Ureter (tissue), 1 donor: ENCODE measurements at regions not wholly inside any gene's neighbourhood (a gene's known extent, or its start where the extent isn't known, plus 50 kb on each side); places are given as distances from the start of the nearest gene placed in this dataset.
A peak's percentile ranks its signal among the peaks of the same experiment; 100 is the strongest.

Experiments used
- DNase-seq: peaks from one replicate; pipeline ENCODE4 v3.0.0-alpha.2; 2020; ENCODE audit warnings: low spot score
- donor health status: DM: yes; HTN: yes; CAD: no.

DNA sequence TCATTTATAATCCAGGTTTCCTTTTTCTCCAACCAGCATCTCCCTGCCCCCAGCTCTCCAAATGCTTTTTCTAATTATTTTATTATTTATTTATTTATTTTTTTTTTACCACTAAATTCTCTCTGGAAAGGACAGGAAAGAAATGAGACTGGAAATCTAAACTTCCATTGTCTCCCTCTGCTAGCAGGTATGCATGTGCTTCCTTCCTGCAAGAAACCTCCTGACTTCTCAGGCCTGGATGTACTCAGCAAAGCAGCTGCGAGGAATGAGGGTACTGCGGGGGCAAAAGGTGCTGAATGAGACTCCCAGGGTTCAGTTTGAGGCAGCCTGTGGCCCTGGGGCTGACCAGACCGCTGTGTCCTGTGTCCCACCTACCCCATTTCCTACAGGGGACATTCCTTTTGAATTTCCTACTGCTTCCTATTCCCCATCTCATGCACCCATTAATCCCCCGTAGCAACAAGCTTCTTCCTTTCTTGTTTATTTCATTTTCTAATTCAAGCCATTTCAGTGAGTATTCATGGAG is 324.6 kb upstream of the IGFBP3 start:
- no peak for DNase-seq

DNA sequence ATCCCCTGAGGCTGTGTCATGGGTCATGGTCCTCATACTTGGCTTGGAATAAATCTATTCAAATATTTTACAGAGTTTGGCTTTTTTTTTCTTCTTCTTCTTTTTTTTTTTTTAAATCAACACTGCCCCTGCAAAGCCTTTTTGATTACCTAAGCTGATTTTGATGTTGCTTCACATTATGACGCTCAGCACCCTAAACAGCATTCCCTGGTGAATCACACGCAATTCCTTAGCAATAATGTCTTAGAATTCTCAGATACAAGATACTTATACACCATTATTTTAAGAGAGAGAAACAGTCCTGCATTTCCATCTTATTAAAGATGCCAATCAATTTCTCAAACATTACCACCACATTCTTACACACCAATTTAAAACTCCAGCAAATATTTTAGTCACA is 323.7 kb upstream of the IGFBP3 start:
- no peak for DNase-seq

DNA sequence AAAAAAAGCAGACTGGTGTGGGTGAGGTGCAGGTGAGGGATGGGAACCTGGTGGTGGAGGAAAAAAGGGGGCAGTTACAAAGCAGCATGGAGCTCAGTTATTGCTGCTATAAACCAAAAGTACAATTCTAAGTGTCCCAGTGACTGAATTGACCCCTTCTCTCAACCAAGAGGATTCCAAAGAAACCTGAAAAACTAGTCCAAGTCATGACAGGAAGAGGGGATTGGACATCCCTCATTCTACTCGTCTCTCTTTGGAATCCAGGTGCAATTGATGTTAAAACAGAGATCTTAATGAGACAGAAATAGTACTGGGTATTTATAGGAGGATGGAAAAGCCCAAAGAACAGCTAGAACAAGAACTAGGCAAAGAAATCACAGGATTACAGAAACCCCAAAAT is 322.3 kb upstream of the IGFBP3 start:
- no peak for DNase-seq

DNA sequence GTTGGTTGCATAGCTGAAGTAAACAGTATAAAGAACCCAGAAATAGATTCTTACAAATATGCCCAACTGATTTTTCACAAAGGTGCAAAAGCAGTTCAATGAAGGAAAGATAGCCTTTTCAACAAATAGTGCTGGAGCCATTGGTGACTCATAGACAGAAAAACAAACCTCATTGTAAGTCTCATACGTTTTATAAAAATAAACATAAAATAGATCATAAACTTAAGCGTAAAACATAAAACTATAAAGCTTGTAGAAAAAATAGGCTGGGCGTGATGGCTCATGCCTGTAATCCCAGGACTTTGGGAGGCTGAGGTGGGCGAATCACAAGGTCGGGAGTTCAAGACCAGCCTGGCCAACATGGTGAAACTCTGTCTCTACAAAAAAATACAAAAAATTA is 318.8 kb upstream of the IGFBP3 start:
- DNase-seq = no peak

DNA sequence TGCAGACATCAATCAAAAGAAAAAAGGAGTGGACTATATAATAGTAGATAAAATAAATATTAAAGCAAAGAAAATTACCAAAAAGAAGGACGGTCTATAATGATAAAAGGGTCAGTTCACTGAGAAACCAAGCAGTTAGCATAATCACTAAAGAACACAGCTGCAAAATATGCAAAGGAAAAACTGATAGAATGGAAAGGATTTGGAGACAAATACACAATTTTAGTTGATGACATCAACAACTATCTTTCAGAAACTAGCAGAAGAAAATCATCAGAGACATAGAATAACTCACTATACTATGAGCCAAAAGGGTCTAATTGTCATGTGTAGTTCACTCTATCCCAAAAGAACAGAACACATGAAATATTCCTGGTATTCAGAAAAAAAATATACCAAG is 316.4 kb upstream of the IGFBP3 start:
- DNase-seq = no peak

DNA sequence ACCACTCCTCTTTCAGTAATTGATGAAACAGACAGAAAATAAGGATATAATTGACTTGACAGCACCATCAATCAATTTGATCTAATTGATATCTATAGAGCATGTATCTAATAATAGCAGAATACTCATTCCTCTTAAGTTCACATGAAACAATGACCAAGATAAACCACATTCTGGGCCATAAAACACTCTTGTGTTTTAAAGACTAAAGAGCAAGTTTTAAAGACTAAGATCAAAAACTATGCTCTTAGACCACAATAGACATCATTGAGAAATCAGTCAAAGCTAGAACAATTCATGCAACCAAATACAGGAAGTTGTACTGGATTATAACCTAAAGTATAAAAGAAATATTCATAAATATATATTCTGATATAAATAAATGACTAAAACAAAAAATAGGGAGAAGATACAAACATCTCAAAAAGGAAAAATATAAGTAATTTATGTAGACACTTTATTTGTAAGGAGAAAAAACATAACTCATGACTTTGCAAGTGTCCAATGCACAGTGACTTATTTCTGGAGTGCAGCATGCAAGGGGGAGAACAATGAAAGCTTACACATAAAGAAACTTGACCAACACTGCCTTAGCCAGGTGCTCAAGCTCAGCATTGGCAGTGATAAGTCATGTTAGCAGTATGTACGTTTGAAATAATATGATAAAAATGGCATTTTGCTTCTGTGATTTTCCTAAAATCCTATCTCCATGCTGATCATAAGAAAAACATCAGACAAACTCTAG is 312.7 kb upstream of the IGFBP3 start:
- DNase-seq = no peak

DNA sequence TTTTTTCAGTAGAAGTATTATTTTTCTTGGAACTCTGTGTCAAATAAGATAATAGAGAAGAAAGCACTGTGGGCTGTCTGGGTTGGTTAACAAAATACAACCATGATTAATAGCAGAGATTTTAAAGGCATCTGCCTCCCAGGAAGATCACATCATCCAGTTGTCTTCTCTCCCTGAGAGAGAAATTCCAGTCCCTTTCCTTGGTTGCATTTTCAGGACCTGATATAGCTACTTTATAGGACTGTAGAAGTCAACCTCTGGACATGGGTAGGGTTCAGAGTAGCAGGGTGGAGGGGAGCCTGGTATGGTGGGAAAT is 309.9 kb upstream of the IGFBP3 start:
- no peak for DNase-seq

DNA sequence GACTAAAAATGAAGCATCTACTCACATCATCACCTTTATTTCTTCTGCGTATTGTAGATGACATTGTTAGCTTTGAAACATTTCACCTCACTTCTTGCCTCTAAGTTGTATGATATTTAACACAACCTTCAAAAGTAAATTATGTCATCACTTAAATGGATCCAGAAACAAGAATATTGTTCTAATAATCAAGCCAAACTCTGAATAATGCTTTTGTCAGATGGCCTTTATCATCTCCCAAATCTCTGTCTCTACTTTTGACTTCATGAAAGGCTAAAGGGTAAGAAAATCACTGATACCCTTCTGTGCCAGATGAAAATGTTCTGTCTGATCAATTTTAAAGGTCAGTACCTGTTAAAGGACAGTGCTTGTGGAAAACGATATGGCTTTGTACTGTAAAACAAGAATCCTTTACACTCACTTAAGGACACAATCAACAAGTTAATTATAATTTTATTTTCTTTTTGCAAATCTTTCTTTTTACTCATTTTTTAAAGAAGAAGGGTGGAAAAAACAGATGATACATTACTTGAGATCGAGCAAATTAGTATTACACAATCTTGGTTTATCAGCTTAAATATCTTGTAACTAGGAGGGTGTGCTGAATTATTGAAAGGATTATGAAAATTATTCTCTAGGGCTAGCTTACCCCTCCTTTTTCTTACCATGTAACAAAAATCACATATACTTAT is 309.4 kb upstream of the IGFBP3 start:
- no peak for DNase-seq

DNA sequence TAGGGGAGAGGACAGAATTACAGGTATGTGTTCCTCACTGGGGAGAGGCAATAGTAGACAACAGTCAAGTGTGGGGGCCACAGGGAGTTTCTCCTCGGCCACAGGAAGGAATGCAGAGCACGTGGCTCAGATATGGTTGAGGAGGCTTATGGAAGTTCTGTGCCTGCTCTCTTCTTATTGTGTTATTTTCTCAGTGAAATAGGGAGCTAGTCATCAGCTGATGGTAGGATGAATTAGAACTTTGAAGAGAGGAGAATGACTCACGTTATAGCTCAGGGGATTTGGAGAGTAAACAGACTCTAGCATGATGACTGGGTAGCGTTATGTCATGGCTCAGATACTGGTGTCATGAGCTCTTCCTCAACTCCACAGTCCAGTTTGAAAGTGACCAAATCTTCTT is 308.3 kb upstream of the IGFBP3 start:
- DNase-seq = no peak

DNA sequence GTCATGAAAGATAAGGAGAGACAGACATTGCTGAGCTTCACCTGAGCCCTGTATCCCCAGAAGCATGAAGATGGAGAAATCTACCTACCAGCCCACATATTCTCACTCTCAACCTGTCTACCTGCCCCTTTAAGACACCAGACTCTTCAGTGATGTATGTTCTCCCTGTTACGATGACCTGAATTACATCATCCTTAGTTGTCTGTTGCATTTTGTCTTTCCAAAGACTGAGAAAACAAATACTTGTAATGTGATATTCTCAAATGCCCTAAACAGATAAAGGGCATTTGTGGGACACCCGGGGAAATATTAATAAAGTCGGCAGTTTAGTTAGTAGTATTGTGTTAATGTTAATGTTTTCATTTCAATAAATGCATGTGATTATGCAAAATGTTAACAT is 305.8 kb upstream of the IGFBP3 start:
- DNase-seq = no peak

DNA sequence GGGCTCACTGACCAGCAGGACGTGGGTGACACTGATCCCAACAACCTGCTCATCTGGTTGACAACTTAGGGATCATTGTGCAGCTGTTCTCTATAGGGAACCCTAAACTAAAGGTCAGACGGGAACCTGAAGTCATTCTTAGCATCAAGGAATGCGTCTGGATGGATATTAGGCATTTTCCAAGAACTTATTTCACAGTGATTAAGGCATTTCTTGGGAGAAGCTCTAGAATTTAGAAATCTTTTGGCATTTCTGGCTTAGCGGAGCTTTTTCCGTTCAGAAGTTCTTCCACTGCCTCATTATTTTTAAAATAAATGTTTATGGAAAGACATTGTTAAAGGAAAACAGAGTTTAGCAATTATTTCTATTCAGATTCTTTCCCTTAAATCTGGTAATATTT is 303.3 kb upstream of the IGFBP3 start:
- DNase-seq = no peak

DNA sequence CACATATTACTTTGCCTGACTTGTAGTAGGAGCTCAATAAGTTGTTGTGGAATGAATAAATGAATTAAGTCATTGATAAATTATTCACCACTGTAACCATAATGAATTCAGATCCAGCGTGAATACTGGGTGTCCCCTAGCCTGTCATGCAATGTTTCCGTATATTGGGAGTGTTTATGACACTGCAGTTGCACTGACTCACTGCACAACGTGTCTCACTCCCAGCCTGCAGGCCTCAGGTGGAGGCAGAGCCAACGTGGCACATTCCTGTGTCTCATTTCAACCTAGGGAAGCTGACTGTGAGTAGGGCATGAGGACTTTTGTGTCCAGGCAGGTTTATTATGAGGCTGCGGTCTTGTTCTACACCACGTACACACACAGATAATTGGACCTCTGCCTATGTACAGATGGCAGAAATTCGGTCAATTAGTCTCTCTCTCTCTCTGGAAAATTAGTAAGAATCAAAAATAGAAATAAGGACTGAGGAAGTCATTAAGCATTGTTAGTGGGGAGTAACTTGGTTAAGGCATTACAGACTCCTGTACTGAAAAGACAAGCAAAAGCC is 299.1 kb upstream of the IGFBP3 start:
- DNase-seq = peak; percentile 53

DNA sequence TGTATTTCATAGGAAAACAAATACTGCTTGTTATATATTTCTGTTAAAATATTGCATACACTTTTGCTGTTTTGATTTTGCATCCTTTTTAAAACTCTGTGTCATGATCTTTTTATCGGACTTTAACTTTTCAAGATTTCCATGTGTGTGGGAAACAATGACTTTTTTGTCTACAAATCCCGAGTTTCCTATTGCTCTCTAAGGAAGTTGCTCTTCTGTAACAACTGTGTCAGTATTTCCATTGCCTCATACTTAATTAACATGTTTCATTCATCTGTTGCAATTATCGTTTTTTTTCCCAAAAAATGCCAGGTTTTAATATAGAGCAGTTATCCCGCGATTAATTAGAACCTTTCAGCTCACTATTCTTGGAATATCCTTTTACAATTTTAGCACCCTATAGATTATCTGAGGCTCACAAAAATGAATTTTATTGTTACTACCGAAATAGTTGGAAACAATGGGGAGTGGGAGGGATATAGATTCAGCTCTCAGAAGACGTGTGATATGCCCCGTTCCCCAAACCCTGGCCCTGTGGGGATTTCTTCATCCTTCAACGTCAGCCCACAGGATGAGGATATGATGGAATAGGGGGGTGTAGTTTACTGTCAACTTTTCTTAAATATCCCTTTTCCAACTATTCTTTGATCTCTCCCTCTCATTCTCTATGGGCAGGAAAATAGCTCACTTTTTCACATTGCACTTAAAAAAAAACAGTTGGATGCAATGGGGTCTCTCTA is 297.6 kb upstream of the IGFBP3 start:
- no peak for DNase-seq

DNA sequence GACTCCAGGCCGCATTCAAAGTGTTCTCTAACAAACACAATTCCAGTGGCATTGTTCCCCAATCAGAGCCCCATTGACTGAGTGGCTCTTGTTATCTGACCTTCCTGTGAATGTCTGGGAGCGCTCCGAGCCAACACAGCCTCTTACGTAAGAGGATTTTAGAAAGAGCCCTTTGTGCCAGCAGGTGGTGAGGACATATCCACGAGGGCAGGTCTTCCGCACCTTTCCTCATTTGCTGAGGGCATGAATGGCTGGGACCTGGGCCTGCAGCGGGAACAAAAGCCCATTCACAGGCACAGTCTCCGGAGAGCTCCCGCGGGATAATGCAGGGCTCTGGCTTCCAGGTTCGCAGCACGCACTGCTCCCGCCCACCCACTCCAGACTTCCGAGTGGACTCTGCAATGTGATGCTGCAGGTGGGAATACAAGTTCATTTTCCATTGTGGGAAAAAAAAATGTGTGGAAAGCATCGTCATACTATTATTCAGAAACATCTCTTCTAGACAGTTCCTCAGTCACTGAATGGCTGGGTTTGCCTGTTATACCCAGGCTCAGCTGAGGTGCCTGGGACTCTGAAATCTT is 295.0 kb upstream of the IGFBP3 start:
- DNase-seq = no peak

DNA sequence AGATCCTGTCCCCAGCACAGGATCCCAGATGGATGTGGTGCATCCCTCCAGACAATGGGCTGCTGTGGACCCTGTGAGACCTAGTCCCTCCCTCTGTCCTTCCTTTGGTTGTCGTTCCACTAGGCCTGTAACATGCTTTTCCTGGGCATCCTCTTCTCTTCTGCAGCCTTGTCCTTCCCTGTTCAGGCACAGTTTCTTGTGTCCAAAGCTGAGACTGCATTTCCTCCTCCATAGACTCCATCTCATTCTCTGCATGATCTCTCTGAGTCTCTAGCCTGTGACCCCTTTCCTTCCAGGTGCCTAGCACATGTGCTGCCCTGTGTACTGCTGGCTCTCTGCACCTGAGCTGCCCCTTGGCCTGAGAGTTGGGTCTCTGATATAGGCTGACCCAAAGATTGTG is 293.5 kb upstream of the IGFBP3 start:
- DNase-seq = no peak

DNA sequence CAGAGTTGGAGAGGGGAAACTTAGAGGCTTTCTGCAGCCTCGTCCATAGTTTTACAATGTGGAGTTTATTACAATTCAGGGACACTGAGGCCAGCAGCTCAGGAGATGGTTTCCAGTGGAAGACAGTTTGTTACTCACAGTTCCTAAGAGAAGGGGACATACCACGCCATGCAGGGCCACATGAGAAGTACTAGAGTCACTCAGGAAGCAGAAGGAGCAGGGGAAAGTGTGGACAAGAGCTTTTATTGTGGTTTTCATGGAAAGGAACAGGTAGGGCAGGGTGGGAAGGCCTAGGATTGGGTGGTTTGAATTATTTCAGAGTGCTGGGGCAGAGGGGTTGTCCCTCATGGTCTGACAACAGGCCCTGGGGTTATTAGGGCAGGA is 292.1 kb upstream of the IGFBP3 start:
- DNase-seq = no peak

DNA sequence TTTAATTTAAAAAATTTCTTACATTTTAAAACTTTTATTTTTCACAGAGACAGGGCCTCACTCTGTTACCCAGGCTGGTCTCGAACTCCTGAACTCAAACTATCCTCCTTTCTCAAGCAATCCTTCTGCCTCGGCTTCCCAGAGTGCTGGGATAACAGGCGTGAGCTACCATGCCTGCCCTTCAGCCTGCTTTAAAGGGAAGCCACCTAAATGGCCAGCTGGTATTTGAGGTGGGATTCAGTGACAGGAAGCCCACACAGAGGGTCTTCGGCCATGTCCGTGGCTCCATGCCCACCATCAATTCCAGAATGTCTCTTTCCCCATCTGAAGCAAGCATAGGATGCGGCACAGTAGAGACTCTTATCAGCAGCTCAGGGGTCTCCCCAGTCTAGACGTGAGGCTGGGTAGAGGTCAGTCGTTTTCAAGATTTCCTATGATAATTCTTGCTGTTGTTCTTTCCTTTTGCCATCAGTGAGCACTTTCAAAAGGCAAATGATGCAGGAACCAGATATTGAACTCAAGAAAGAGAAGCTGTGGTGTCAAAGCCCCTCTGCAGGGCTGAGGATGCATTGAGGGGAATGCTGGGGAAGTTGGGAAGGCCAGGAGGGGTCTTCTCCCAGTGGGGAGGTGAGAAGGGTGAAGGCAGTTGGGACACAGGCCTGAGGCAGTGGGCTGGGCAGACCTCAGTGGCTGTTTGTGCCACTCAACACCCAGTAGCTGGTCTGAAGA is 291.5 kb upstream of the IGFBP3 start:
- no peak for DNase-seq

DNA sequence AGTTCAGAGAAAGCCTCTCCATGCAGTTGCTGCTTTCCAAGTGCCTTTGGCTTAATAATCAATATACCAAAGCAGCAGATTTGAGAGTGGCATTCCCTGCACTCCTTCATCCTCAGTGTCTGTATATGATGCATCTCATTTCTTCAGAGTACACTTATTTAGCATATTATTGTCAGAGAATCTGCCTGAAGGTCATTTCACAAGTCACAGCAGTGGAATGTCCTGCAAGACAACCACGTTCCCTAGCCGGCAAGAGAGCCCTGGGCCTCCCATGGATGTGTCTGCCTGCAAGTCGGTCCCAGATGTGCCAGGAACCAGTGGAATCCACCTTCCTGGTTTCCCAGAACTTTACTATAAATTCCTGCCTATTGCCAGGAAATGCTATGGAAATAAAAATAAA is 289.4 kb upstream of the IGFBP3 start:
- no peak for DNase-seq

DNA sequence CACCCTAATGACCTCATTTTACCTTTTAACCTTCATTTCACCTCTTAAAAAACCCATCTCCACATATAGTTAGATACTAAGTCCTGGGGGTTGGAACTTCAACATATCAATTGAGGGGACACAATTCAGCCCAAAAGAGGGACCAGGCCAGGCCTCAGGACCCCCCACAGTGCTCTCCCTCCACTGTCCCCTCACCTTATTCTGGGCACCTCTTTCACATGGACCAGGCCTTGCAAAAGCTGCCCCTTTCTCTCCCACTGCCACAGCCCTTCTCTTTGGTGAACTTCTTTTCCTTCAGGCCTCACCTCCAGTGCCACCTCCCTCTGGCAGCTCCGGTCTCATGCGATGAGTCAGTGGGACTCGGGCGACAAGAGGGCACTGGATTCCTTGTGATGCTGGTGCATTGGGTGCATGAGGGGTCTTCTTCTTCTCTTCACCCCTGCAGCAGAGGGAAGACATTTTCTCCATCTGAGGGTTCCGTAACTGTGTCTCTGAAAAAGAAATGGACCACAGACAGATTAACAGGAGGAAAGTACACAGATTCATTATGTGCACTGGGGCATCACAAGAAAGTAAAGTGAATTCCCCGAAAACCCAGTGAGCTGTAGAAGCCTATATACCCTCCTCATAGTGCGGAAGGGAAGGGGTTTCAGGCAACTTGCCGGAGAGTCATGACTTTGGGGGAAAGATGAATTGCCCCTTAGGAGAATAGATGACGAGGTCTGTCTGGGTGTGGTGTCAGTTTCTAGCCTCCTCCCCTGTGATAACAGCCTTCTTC is 288.7 kb upstream of the IGFBP3 start:
- DNase-seq = no peak

DNA sequence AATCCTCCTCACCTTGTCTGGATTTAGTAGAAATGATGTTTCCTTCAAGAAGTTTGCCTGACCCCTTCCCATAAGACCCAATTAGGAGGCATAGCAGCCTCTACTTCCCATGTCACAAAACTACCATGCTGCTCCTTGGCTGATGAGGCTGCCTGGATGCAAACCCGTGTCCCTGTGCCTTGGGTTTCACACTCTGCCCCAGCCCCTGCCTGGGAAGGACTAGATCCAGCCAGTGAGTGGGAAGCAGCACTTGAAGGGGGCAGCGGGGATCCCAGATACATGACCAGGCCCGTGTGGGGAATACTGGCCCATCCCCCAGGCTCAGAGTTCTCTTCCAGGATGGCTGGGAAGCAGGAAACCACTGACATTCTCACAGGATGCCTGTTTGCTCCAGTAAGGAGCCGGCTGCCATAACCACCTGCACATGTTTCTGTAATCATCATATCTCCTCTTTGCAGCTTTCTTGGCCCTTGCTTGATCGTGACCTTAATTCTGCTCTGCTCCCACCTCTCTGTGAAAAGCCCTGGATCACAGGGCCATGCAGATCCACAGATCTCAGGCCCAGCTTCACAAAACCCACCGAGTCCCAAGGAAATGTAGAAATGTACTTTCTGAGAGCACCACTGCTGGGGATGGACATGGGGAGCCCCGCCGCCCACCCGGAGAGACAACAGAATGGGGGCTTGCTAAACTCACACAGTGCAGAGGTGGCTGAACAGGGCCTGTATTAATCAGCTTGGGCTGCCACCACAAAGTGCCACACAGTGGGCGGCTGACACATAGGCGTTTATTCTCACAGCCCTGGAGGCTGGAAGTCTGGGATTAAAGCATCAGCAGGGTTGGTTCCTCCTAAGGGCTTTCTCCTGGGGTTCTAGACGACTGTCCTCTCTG is 287.8 kb upstream of the IGFBP3 start:
- no peak for DNase-seq
